GM12878 (cell line): ENCODE measurements at regions not wholly inside any gene's neighbourhood (a gene's known extent, or its start where the extent isn't known, plus 50 kb on each side); places are given as distances from the start of the nearest gene placed in this dataset.

Source experiments
- ATAC-seq: fragments of 200-7000 bp; cut with Tn5 transposase; 3 replicates; pipeline ENCODE4 v1.9.1; 2020; ENCODE audit warnings: mild to moderate bottlenecking, moderate library complexity
- BruUV-seq: library from RNA; stranded (reverse); fragments of 400-500 nt; replicated peaks from 2 replicates; lab custom pipeline; 2021; lab: Mats Ljungman, UMichigan
- CTCF ChIA-PET: fragments of 300-600 bp; sonication (Branson Sonifier 250); formaldehyde crosslinking; extraction: SDS; loops from one replicate; lab custom pipeline; 2021; ENCODE audit warnings: inconsistent platforms; lab: Yijun Ruan, JAX
- POLR2A ChIA-PET: fragments of 350-600 bp; formaldehyde crosslinking; extraction: SDS; loops from one replicate; lab custom pipeline; 2021; ENCODE audit warnings: inconsistent platforms; lab: Charles Lee
- RAD21 ChIA-PET: fragments of 300-600 bp; sonication (Branson Sonifier 250); formaldehyde crosslinking; loops from one replicate; lab custom pipeline; 2023; ENCODE audit warnings: antibody characterized with exemption; ENCODE audit not compliant: unreplicated experiment; lab: Charles Lee
- SMC1A ChIA-PET: fragments of 300-600 bp; sonication (Branson Sonifier 250); formaldehyde crosslinking; loops from one replicate; lab custom pipeline; 2023; ENCODE audit not compliant: unreplicated experiment, uncharacterized antibody; lab: Charles Lee
- DNase-seq: peaks from one replicate; pipeline ENCODE4 v3.0.0-alpha.2; 2011; ENCODE audit warnings: low read depth, low spot score
- FAIRE-seq: peaks from 3 replicates; lab custom pipeline; 2011; peaks lifted over from hg19 to GRCh38; lab: Jason Lieb, UNC
- H2AFZ ChIP-seq: 2 replicates; pipeline ENCODE4 v1.6.0; 2011; ENCODE audit warnings: low read depth, low read length, control low read depth; ENCODE audit not compliant: control insufficient read depth
- H3K27ac ChIP-seq: 2 replicates; pipeline ENCODE4 v1.5.1; 2011; ENCODE audit warnings: control low read depth; ENCODE audit not compliant: control insufficient read depth, insufficient read depth
- H3K27me3 ChIP-seq, 2 experiments: replicated peaks in 1 of 2; 2 replicates each; pipeline versions ENCODE4 v1.6.0 to v1.6.1; 2011; ENCODE audit warnings: low read length in 1 of 2; ENCODE audit not compliant: control insufficient read depth in 2 of 2, insufficient read depth in 2 of 2
- H3K36me3 ChIP-seq, 2 experiments: 2 replicates each; pipeline ENCODE4 v1.5.1; 2011; ENCODE audit warnings: low read length in 1 of 2; ENCODE audit not compliant: control insufficient read depth in 2 of 2, insufficient read depth in 2 of 2
- H3K4me1 ChIP-seq: 2 replicates; pipeline ENCODE4 v1.6.1; 2011; ENCODE audit warnings: mild to moderate bottlenecking, low read length, moderate library complexity, mixed read lengths; ENCODE audit not compliant: control insufficient read depth, insufficient read depth
- H3K4me2 ChIP-seq: 2 replicates; pipeline ENCODE4 v1.6.0; 2011; ENCODE audit warnings: control low read depth; ENCODE audit not compliant: control insufficient read depth, insufficient read depth
- H3K4me3 ChIP-seq: fragments of 200-600 bp; sonication (generic); 2 replicates; pipeline ENCODE4 v1.5.1; 2016
- H3K79me2 ChIP-seq: 2 replicates; pipeline ENCODE4 v1.6.0; 2011; ENCODE audit warnings: low read length; ENCODE audit not compliant: control insufficient read depth, insufficient read depth
- H3K9ac ChIP-seq: 2 replicates; pipeline ENCODE4 v1.8.0; 2011; ENCODE audit warnings: low read length, control low read depth, mixed read lengths; ENCODE audit not compliant: control insufficient read depth, insufficient read depth
- H3K9me3 ChIP-seq: replicated peaks from 3 replicates; pipeline ENCODE4 v1.5.1; 2011; ENCODE audit warnings: mild to moderate bottlenecking, low read length; ENCODE audit not compliant: control insufficient read depth, insufficient read depth
- H4K20me1 ChIP-seq: 2 replicates; pipeline ENCODE4 v1.6.0; 2011; ENCODE audit not compliant: control insufficient read depth, insufficient read depth
- CTCF ChIP-seq, 3 experiments: IDR thresholded peaks in 2 of 3; conservative IDR thresholded peaks in 1 of 3; 2 replicates each; pipeline ENCODE4 v1.5.1; 2011; ENCODE audit warnings: low read depth in 3 of 3, low read length in 3 of 3, mild to moderate bottlenecking in 3 of 3, control low read depth in 2 of 3, moderate library complexity in 2 of 3, inconsistent platforms in 1 of 3, mixed read lengths in 1 of 3; ENCODE audit not compliant: control insufficient read depth in 2 of 3, insufficient read depth in 1 of 3; ENCODE audit errors: extremely low read depth in 1 of 3
- NR2F1 ChIP-seq: fragments of 450-650 bp; conservative IDR thresholded peaks from 2 replicates; pipeline ENCODE4 v1.6.1; 2017; ENCODE audit warnings: mild to moderate bottlenecking
- RAD21 ChIP-seq: IDR thresholded peaks from 2 replicates; pipeline ENCODE4 v1.6.1; 2011; ENCODE audit warnings: mild to moderate bottlenecking, low read depth, low read length, moderate library complexity; ENCODE audit not compliant: insufficient read depth
- REST ChIP-seq: IDR thresholded peaks from 2 replicates; pipeline ENCODE4 v1.6.1; 2012; ENCODE audit warnings: mild to moderate bottlenecking, low read depth, low read length
- SUZ12 ChIP-seq: fragments of 200-600 bp; sonication (generic); IDR thresholded peaks from one replicate; pipeline ENCODE4 v1.6.1; 2018; ENCODE audit warnings: antibody characterized with exemption, mild to moderate bottlenecking; ENCODE audit not compliant: unreplicated experiment
- YY1 ChIP-seq: IDR thresholded peaks from 2 replicates; pipeline ENCODE4 v1.6.1; 2011; ENCODE audit warnings: low read depth, mild to moderate bottlenecking, low read length
- WGBS: methylation state at CpG from one replicate; pipeline ENCODE4 v1.1.6; 2016; ENCODE audit warnings: low lambda C conversion rate; ENCODE audit not compliant: insufficient replicate concordance, insufficient coverage; ENCODE audit errors: missing lambda C conversion rate; 5-methylcytosine and 5-hydroxymethylcytosine counted together
- in situ Hi-C: fragments of 300-500 bp; cut with MboI; formaldehyde crosslinking; loops from 9 replicates; pipeline ENCODE4 v1.14.3; 2018; ENCODE audit warnings: mixed read lengths
- intact Hi-C: fragments of 100-400 bp; cut with micrococcal nuclease; formaldehyde crosslinking; loops from one replicate; pipeline ENCODE4 v1.14.2; 2022; ENCODE audit not compliant: unreplicated experiment

DNA sequence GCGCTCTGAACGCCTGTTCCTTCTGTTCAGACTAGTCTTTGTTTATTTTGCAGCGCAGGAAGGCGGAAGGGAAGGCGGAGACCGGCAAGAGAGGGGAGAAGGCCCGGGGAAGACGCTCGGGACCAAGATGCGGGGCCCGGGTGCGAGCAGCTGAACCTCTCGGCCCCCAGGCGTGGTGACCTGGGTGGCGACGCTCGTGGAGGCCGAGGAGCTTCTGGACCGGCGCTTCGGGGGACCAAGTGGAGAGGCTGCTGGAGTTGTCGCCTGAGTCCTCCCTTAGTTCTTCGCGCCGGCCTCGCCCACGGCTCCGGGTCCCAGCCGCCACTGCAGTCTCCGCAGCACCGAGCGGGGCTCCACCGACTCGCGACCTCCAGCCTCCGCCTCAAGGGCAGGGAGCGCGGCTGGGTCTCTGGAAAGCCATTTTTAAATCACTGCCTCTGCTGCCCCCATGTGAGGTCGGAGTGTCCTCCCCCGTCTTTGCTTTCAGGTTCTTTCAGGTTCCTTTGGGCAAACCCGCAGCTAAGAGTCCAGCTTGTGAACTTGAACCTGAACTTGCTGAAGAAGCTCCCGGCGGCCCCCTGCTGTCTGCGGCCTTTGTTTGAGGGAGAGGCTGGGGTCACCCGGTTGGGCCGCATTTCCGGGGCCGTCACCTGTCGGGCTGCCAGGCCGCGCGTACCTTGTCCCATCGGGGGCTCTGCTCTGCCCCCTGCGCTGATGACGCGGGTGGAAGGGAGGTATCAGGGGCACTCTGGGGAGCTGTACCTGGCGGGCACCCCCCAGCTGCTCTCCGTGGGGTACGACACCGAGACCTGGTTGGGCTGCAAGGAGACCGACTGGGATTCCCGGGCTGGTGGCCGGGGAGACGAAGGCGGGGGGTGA is 136.0 kb downstream of the KIF20B start:
- 20% methylated on average over 52 of the region's 65 CpGs for WGBS
- no peaks in the 10 kb centered on the region for H3K36me3 ChIP-seq
- ATAC-seq (peak; percentile 68), FAIRE-seq (no peak), DNase-seq (no peak)
- peak overlapping the region; percentile 59 for H3K4me3 ChIP-seq
- intact Hi-C loops (no loop called here), in situ Hi-C loops (no loop called here)
- peaks cover 2 to 21% of the 10 kb centered on the region in 2 experiments; a peak in 3 of 4 replicates for H3K27me3 ChIP-seq
- peak overlapping the region; percentile 24; the same call in 1 of the 2 replicates for H3K9ac ChIP-seq
- RAD21 ChIA-PET = no interaction called here
- POLR2A ChIA-PET = interaction anchor here (0.5 kb wide), 1 partner anchor 194 kb away, joined by 3 read pairs; no protein-coding TSS in a partner anchor
- H4K20me1 ChIP-seq = no peaks in the 10 kb centered on the region
- CTCF ChIA-PET = no interaction called here
- BruUV-seq = no TSS peak
- H3K4me2 ChIP-seq = peak overlapping the region; percentile 86
- no peak overlapping the region for H3K27ac ChIP-seq
- SMC1A ChIA-PET = no interaction called here
- H3K9me3 ChIP-seq = no peaks in the 10 kb centered on the region; the same call in 2 of the 3 replicates
- peak overlapping the region; percentile 71 for H2AFZ ChIP-seq
- TF ChIP-seq RAD21 (peak; percentile 24; the same call in 1 of the 2 replicates), YY1 (peak; percentile 44; the same call in 1 of the 2 replicates), CTCF (IDR thresholded peaks at IDR 0.05 in 2 of 3, conservative IDR thresholded peaks at IDR 0.05 in 1 of 3; ENCODE audit: control insufficient read depth in 2 of 3, extremely low read depth in 1 of 3, insufficient read depth in 1 of 3, low read depth in 3 of 3, low read length in 3 of 3) (0 out of 6 replicates have a peak, but pooled peaks of 1 of the 3 experiments have one; percentile 11), REST (no peak), NR2F1 (0 out of 2 replicates have a peak, but pooled peaks have one; percentile 28), SUZ12 (peak; percentile 33)
- H3K4me1 ChIP-seq = peaks cover 5% of the 10 kb centered on the region; the same call in 1 of the 2 replicates
- H3K79me2 ChIP-seq = no peaks in the 10 kb centered on the region
